ENCODE measurements at regions not wholly inside any gene's neighbourhood (a gene's known extent, or its start where the extent isn't known, plus 50 kb on each side); places are given as distances from the start of the nearest gene placed in this dataset.

GRCh38 chr10:113438652-113439051 lies 114.2 kb upstream of the HABP2 start:
- TF ChIP-seq CTCF (conservative IDR thresholded peaks at IDR 0.05) = no peak
- no peak for TF ChIP-seq ZFX (IDR thresholded peaks at IDR 0.05)

Measured in C4-2B (cell line).